ENCODE measurements at regions not wholly inside any gene's neighbourhood (a gene's known extent, or its start where the extent isn't known, plus 50 kb on each side); places are given as distances from the start of the nearest gene placed in this dataset.

- no peak for TF ChIP-seq POLR2AphosphoS5 (IDR thresholded peaks at IDR 0.05)
- no peak for TF ChIP-seq EP300 (IDR thresholded peaks at IDR 0.05)
- no peak for TF ChIP-seq CTCF (IDR thresholded peaks at IDR 0.05)
- TF ChIP-seq POLR2A (IDR thresholded peaks at IDR 0.05): no peak
These were observed 463.0 kb downstream of the SIPA1L2 start for GRCh38 chr1:232166942-232167341.

All from gastroesophageal sphincter (tissue), 3 donors.